Uterus (tissue), 3 donors: ENCODE measurements at regions not wholly inside any gene's neighbourhood (a gene's known extent, or its start where the extent isn't known, plus 50 kb on each side); places are given as distances from the start of the nearest gene placed in this dataset.

ENCODE experiments used
- DNase-seq, 2 donors: peaks; one replicate each; pipeline ENCODE4 v3.0.0-alpha.2; 2019 to 2020
- H3K27ac ChIP-seq, 2 donors: fragments of 200-600 bp; sonication (generic); 1 replicate in 1 of 2; 2 replicates in 1 of 2; pipeline ENCODE4 v1.5.1; 2016 to 2018
- H3K27me3 ChIP-seq, 2 donors: fragments of 200-600 bp; sonication (generic); one replicate each; pipeline ENCODE4 v1.5.1; 2018 to 2019; ENCODE audit warnings: control low read depth in 1 of 2
- H3K36me3 ChIP-seq, 2 donors: fragments of 200-600 bp; sonication (generic); one replicate each; pipeline ENCODE4 v1.5.1; 2019; ENCODE audit warnings: control low read depth in 1 of 2
- H3K4me1 ChIP-seq, 2 donors: fragments of 200-600 bp; sonication (generic); one replicate each; pipeline ENCODE4 v1.5.1; 2018 to 2019; ENCODE audit warnings: control low read depth in 1 of 2
- H3K4me3 ChIP-seq, 2 donors: fragments of 200-600 bp; sonication (generic); 1 replicate in 1 of 2; 2 replicates in 1 of 2; pipeline ENCODE4 v1.5.1; 2018 to 2019; ENCODE audit warnings: mild to moderate bottlenecking in 1 of 2
- H3K9me3 ChIP-seq, 2 donors: fragments of 200-600 bp; sonication (generic); one replicate each; pipeline ENCODE4 v1.5.1; 2019; ENCODE audit warnings: control low read depth in 1 of 2
- POLR2A ChIP-seq, 2 donors: fragments of 450-650 bp; IDR thresholded peaks; one replicate each; pipeline ENCODE4 v1.6.1; 2016; ENCODE audit warnings: antibody characterized with exemption in 2 of 2, mild to moderate bottlenecking in 1 of 2, moderate library complexity in 1 of 2
- intact Hi-C: fragments of 100-400 bp; cut with DNase I; formaldehyde crosslinking; loops from one replicate; pipeline ENCODE4 v1.15.1; 2023; ENCODE audit warnings: low total_unique reads
- TF ChIP-seq, protein P1 (sequence below), 4 experiments: fragments of 200-600 bp in 2 of 4; fragments of 450-650 bp in 2 of 4; sonication (generic) in 2 of 4; IDR thresholded peaks; one replicate each; pipeline ENCODE4 v1.5.1; 2016 to 2019; ENCODE audit warnings: antibody characterized with exemption in 4 of 4, mild to moderate bottlenecking in 2 of 4, moderate library complexity in 1 of 4
- donor health status: DM: yes; HTN: yes; CAD: no.

DNA sequence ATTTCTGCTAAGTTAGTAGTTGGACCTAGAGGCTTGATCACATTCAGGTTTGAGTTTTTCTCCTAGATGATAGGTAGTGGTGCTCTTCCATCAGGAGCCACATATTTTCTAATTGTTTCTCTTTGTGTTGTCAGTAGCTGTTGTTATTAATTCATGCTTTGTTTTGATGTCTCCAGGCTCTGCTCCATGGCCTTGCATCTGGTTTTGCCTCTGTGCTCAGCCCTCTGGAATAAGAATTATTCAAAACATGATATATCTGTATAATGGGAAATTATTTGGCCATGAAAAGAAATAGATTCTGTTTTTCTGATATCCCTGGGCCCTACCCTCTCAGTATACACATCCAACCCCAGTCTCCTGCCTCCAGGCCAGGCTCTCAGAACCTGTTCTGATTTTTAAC, 184.8 kb downstream of the CDC5L start:
- Histone ChIP-seq H3K27ac (no peak overlapping the region), H3K4me1 (no peaks in the 10 kb centered on the region), H3K4me3 (no peak overlapping the region), H3K9me3 (no peaks in the 10 kb centered on the region), H3K27me3 (no peaks in the 10 kb centered on the region), H3K36me3 (no peaks in the 10 kb centered on the region)
- DNase-seq = no peak
- TF ChIP-seq, protein P1, sequence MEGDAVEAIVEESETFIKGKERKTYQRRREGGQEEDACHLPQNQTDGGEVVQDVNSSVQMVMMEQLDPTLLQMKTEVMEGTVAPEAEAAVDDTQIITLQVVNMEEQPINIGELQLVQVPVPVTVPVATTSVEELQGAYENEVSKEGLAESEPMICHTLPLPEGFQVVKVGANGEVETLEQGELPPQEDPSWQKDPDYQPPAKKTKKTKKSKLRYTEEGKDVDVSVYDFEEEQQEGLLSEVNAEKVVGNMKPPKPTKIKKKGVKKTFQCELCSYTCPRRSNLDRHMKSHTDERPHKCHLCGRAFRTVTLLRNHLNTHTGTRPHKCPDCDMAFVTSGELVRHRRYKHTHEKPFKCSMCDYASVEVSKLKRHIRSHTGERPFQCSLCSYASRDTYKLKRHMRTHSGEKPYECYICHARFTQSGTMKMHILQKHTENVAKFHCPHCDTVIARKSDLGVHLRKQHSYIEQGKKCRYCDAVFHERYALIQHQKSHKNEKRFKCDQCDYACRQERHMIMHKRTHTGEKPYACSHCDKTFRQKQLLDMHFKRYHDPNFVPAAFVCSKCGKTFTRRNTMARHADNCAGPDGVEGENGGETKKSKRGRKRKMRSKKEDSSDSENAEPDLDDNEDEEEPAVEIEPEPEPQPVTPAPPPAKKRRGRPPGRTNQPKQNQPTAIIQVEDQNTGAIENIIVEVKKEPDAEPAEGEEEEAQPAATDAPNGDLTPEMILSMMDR (IDR thresholded peaks at IDR 0.05) = no peak
- no peak for TF ChIP-seq POLR2A (IDR thresholded peaks at IDR 0.05)
- intact Hi-C loops = no loop called here

DNA sequence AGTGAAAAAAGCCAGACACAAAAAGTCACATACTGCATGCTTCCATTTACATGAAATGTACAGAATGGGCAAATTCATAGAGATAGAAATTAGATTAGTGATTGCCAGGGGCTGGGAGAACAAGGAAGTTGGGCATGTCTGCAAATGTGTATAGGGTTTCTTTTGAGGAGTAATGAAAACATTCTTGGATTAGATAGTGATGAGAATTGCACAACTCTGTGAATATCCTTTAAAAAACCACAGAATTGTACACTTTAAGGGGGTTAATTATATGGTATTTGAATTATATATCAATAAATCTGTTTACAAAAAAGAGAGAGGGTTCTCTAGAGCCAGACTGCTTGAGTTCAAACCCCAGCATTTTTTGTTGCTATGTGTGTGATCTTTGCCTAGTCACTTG, 188.1 kb downstream of the CDC5L start:
- intact Hi-C loops = no loop called here
- Histone ChIP-seq H3K4me3 (no peak overlapping the region), H3K27me3 (no peaks in the 10 kb centered on the region), H3K4me1 (no peaks in the 10 kb centered on the region), H3K9me3 (no peaks in the 10 kb centered on the region), H3K36me3 (no peaks in the 10 kb centered on the region), H3K27ac (no peak overlapping the region)
- TF ChIP-seq POLR2A (IDR thresholded peaks at IDR 0.05) = no peak
- TF ChIP-seq, protein P1 (IDR thresholded peaks at IDR 0.05) = no peak
- no peak for DNase-seq

DNA sequence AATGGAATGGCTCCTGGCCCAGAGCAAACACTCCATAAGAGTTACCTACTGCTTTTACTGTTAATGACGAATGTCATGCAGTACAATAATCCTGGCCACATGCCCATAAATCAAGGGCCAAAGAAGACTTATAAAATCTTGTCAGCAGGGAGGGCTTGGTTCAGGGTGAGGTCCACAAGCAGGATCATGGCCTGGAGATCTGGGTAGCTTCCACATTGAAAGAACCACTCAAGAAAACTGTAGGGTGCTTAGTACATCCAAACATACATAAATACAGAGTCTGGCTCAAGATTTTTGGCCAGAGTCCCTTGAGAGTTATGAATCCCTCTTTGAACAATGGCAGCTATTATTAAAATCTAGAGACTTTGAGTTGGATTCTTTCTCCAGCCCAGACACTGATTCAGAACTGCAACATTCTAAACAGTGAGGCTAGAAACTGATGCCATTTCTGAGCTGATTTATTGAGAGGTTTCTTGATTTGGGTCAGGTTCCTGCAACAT, 188.7 kb downstream of the CDC5L start:
- no peaks in the 10 kb centered on the region for H3K27me3 ChIP-seq
- no peaks in the 10 kb centered on the region for H3K4me1 ChIP-seq
- intact Hi-C loops = no loop called here
- no peak overlapping the region for H3K27ac ChIP-seq
- no peak for TF ChIP-seq POLR2A (IDR thresholded peaks at IDR 0.05)
- TF ChIP-seq, protein P1 (IDR thresholded peaks at IDR 0.05) = no peak
- no peak for DNase-seq
- H3K36me3 ChIP-seq = no peaks in the 10 kb centered on the region
- H3K4me3 ChIP-seq = no peak overlapping the region
- H3K9me3 ChIP-seq = no peaks in the 10 kb centered on the region

DNA sequence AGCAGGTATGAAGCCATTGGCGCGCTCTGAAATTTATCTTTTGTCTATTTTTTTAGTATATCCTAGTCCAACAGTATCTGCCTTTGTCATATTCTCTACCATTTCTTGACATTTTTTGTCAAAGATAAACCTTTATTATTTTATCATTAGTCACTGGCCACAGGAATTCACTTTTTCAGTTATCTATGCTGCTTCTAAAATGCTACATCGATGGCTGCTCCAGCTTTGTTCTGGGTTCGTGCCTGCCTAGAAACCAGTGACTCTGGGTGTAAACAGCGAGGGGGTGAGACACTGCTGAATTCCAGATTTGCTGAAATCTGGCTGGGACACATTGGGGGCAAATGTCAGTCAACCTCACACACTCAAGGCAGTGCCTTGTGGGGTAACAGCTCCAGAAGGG, 193.4 kb downstream of the CDC5L start:
- no peaks in the 10 kb centered on the region for H3K36me3 ChIP-seq
- no peaks in the 10 kb centered on the region for H3K9me3 ChIP-seq
- no peak overlapping the region for H3K27ac ChIP-seq
- H3K4me3 ChIP-seq = no peak overlapping the region
- TF ChIP-seq POLR2A (IDR thresholded peaks at IDR 0.05) = no peak
- TF ChIP-seq, protein P1 (IDR thresholded peaks at IDR 0.05) = no peak
- H3K4me1 ChIP-seq = no peaks in the 10 kb centered on the region
- intact Hi-C loops = no loop called here
- DNase-seq = no peak
- no peaks in the 10 kb centered on the region for H3K27me3 ChIP-seq

DNA sequence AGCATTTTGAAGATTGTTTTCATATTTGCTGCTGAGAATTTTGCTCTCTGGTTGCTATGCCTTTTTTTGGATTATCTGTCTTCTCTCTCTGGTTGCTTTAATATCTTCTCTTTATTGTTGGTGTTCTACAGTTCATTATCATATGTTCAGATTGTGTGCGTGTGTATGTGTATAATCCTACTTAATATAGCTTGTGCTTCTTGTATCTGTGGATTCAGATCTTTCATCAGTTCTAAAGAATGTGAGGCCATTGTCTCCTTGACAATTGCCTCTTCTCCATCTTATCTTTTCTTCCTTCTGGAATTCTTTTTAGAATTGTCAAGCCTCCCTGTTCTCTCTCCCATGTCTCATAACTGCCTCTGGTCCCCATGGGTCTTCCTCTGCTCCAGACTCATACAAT, 195.4 kb downstream of the CDC5L start:
- Histone ChIP-seq H3K4me3 (no peak overlapping the region), H3K9me3 (no peaks in the 10 kb centered on the region), H3K27ac (no peak overlapping the region), H3K4me1 (no peaks in the 10 kb centered on the region), H3K36me3 (no peaks in the 10 kb centered on the region), H3K27me3 (no peaks in the 10 kb centered on the region)
- TF ChIP-seq, protein P1 (IDR thresholded peaks at IDR 0.05) = no peak
- no peak for TF ChIP-seq POLR2A (IDR thresholded peaks at IDR 0.05)
- DNase-seq = no peak
- intact Hi-C loops = no loop called here
